ENCODE measurements at regions not wholly inside any gene's neighbourhood (a gene's known extent, or its start where the extent isn't known, plus 50 kb on each side); places are given as distances from the start of the nearest gene placed in this dataset.
"Not testable (repeated sequence)": the region's sequence is repeated elsewhere in the genome, so short reads cannot be mapped to it uniquely, and the experiment has no call there.

GRCh38 chr4:66307641-66308438 is 637.6 kb upstream of the EPHA5 start:
- no peak for DNase-seq (ENCODE audit: low read depth in 1 of 2, low spot score in 1 of 2)

GRCh38 chr4:66300336-66300934 is 630.1 kb upstream of the EPHA5 start:
- DNase-seq (ENCODE audit: low read depth in 1 of 2, low spot score in 1 of 2) = no peak

- no peak for DNase-seq (ENCODE audit: low read depth in 1 of 2, low spot score in 1 of 2)
Observed at GRCh38 chr4:66298569-66298968, 628.3 kb upstream of the EPHA5 start.

DNA sequence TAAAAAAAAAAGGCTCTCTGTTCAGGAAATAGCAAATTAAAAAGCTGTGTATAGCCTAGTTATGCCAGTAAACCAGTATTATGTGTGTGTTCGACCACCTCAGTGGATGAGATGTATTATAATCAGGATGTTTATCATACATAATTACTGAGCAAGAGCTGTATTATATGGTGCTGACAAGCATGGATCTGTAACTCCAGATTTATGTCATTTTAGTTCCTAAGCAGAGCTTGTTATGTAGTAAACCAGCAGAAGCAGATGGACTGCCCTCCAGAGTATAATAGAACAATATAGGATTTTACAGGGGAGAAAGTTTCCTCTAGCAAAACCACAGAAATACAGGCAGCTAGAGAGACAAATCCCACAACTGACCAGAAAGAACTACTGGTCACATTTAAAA is 627.4 kb upstream of the EPHA5 start:
- DNase-seq (ENCODE audit: low read depth in 1 of 2, low spot score in 1 of 2) = no peak

- no peak for DNase-seq (ENCODE audit: low read depth in 1 of 2, low spot score in 1 of 2)
Observed at GRCh38 chr4:66294638-66295037, 624.3 kb upstream of the EPHA5 start.

GRCh38 chr4:66284991-66285451 is 614.7 kb upstream of the EPHA5 start:
- DNase-seq (ENCODE audit: low read depth in 1 of 2, low spot score in 1 of 2) = no peak

DNA sequence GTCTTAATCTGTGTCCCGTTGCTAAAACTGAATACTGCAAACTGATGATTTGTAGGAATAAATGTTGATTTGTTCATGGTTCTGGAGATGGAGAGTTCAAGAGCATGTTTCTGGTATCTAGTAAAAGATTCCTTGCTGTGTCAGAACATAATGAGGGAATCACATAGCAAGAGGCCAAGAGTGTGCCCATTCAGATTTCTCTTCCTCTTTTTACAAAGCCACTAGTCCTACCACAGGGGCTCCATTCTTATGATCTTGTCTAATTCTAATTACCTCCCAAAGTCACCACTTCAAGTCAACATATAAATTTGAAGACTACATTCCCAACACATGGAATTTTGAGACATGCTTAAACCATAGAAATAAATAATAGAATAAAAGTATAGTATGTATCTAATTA is 608.8 kb upstream of the EPHA5 start:
- no peak for DNase-seq (ENCODE audit: low read depth in 1 of 2, low spot score in 1 of 2)

DNA sequence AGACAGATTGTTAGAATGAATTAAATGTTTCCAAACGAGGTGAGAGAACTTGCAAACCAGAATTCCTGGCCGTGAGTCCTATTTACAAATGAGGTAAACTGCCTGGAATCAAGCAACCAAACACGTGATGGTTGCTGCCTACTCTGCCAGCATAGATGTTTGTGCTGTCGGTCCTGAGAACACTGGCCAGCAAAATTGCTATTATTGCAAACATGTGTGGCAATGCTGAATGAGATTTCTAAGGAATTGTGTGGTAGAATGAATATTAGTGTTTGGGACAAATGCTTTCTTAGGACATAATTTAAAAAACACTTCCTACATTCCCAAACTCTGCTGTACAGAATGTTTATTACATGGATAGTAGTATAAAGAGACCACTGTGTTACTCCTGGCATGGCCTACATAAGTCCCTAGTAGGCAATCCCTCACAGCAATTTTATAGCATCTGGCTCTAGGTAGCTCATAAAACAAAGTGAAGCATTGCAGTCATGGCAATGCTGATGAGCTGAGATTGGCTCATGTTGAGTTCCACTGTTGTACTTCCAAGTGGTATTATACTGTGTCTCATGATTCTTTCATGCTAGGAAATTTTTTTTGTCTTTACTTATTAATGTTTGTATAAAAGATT is 605.2 kb upstream of the EPHA5 start:
- DNase-seq (ENCODE audit: low read depth in 1 of 2, low spot score in 1 of 2) = no peak

GRCh38 chr4:66273110-66273509 is 602.8 kb upstream of the EPHA5 start:
- no peak for DNase-seq (ENCODE audit: low read depth in 1 of 2, low spot score in 1 of 2)

DNA sequence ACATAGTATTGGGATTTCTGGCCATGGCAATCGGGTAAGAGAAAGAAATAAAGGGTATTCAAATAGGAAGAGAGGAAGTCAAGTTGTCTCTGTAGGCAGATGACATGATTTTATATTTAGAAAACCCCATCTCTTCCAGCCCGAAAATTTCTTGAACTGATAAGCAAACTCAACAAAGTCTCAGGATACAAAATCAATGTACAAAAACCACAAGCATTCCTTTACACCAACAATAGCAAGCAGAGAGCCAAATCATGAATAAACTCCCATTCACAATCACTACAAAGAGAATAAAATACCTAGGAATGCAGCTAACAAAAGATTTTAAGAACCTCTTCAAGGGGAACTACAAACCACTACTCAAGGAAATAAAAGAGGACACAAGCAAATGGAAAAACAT is 600.1 kb upstream of the EPHA5 start:
- DNase-seq (ENCODE audit: low read depth in 1 of 2, low spot score in 1 of 2) = not testable (repeated sequence)

DNA sequence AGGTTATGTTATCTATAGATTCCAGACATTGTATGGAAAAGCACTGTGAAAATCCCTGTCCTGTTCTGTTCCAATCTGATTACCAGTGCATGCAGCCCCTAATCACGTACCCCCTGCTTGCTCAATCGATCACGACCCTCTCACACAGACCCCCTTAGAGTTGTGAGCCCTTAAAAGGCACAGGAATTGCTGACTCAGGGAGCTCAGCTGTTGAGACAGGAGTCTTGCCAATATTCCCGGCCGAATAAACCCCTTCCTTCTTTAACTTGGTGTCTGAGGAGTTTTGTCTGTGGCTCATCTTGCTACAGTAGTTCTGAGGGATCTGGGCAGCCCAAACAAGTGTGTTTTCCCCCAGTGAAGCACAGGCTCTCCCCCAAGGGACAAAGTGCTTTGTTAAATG is 596.3 kb upstream of the EPHA5 start:
- DNase-seq (ENCODE audit: low read depth in 1 of 2, low spot score in 1 of 2) = not testable (repeated sequence)

DNA sequence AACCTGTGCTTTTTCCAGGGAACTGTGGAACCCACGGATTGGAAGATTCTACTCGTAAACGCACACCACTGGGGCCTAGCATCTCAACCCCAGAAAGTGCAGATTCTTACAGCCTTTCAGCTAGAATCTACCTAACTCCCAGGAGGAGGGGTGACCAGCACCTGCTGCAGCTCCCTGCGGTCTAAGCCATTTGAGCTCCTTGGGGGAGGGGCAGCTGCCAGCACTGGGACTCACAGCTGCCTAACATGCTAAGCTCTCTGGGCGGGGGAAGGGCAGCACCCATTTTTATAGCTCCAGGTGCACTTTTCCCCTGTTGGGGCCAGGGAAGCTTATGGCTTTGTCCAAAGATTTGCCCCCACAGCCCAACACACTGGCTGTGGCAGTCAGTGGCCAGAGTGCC is 595.7 kb upstream of the EPHA5 start:
- DNase-seq (ENCODE audit: low read depth in 1 of 2, low spot score in 1 of 2) = no peak

DNA sequence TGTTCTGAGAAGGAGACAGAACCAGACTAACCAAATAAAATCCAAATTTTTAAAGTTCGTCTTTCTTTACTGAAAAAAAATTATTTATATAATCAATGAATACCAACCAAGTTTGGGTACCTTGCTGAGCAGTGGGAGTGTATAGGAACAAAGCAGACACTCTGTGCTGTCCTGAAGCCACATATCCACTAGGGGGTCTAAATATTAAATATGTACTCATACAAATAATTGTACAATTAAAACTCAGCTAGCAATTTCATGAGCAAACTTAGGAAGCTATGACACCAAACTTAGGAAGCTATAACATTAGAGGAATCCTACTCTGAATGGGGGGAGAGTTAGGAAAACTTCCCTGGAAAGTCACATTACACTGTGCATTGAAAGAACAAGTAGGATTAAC is 582.0 kb upstream of the EPHA5 start:
- no peak for DNase-seq (ENCODE audit: low read depth in 1 of 2, low spot score in 1 of 2)

DNA sequence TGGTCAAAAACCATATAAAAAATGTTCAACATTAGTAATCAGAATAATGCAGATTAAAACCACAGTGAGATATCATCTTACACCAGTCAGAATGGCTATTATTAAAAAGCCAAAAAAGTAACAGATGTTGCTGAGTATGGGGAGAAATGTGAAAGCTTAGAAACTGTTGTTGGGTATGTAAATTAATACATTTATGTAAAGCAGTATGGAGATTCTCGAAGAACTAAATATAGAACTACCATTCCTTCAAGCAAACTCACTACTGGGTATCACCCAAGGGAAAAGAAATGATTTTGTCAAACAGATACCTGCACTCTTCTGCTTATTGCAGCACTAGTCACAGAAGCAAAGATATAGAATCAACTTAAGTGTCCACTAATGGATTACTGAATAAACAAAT is 576.4 kb upstream of the EPHA5 start:
- no peak for DNase-seq (ENCODE audit: low read depth in 1 of 2, low spot score in 1 of 2)

GRCh38 chr4:66235876-66236275 is 565.6 kb upstream of the EPHA5 start:
- DNase-seq (ENCODE audit: low read depth in 1 of 2, low spot score in 1 of 2) = no peak

DNA sequence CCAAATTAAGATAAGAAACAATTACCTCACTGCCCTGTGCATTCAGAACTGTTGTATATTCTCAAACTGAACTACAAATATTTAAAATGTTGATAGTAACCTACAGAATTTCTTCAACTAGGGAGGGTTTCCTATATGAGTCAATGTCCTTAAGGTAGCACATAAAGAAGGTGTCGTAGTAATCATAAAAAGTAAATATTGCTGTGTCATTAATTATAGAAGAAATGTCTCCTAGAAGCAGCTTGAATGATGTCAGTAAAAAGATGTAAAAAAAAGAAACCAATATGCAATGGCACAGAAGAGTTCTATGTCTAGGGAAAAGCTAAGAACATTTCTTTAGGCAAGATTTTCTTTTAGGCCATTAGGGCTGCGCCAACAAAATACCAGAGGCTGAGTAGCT is 559.6 kb upstream of the EPHA5 start:
- no peak for DNase-seq (ENCODE audit: low read depth in 1 of 2, low spot score in 1 of 2)

DNA sequence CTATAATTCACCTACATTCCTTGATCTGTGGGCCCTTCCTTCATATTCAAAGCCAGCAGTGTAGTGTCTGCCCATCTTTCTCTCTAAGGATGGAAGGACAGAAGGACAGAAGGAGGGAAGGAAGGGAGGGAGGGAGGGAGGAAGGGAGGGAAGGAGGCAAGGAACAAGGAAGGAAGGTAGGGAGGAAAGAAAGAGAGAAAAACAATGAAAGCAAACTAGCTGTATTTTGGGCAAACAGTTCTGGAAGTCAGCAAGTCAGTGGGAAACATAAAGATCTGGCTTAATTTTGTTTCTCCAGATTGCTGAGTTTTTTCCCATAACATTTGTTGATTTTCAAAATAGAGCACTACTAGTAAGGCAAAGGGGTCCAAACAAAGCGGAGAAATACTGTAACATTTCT is 555.2 kb upstream of the EPHA5 start:
- no peak for DNase-seq (ENCODE audit: low read depth in 1 of 2, low spot score in 1 of 2)

DNA sequence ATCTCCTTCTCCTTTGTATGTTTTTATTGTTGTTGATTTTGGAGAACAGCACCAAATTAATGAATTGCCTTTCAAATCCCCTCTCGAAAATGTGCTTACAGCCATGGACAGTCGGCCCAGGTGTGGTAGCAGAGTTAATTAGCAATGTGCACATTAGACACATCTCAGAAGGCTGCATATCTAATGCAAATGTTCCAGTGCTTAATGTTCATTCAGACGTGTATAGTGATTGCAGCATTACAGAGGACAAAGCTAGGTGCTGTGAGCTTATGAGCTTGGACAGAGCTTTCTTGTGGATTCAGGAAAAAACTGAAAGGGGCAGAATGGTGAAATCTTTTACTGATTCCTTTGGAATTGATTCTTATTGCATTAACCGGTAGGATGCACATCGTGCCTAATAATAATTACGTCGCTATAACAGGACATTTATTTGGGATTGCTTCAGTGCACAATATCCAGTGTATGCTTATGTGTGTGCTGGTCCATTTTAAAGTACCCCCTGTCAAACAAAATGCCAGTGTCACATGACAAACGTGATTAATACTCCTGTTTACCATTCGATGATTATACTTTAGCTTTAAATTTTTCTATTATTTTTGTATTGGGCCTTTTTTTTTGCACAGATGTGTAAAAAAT is 552.9 kb upstream of the EPHA5 start:
- DNase-seq (ENCODE audit: low read depth in 1 of 2, low spot score in 1 of 2) = no peak

DNA sequence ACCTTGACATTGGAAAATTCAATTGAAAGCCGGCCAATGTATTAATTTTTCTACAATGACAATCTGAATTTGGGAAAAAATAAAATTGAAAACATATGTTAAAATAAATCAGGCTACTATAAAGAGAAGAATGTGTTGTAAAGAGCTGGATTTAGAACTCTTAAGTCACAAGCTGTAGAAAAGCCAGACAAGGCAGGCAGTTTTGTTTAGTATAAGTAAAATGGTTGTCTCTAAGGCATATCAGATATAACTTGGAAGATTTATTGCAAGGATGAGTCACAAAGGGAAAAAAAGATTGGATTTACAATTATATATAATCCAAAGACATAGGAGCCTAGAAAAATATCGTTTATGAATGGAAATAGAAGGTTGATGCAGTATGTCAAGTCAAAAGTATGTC is 549.1 kb upstream of the EPHA5 start:
- DNase-seq (ENCODE audit: low read depth in 1 of 2, low spot score in 1 of 2) = no peak

DNA sequence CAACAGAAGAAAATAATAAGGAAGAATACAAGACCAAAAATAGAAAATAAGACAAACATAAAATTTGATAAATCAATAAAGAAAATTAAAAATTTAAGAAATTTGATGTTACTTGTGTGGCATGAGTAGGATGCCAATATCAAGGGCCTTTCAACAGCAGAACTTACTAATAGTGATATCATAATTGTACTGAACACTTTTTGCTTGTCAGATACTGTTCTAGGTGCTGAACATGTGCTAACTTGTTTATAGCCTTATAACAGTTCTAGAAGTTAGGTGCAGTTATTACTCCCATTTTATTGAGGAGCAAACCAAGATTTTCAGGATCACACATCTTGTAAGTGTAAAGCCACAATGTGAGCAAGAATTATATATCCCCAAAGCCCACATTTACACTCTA is 546.0 kb upstream of the EPHA5 start:
- no peak for DNase-seq (ENCODE audit: low read depth in 1 of 2, low spot score in 1 of 2)

GRCh38 chr4:66212489-66212888 is 542.2 kb upstream of the EPHA5 start:
- DNase-seq (ENCODE audit: low read depth in 1 of 2, low spot score in 1 of 2) = no peak
